HG03521 (cell line): ENCODE measurements at regions not wholly inside any gene's neighbourhood (a gene's known extent, or its start where the extent isn't known, plus 50 kb on each side); places are given as distances from the start of the nearest gene placed in this dataset.
"Not testable (repeated sequence)": the region's sequence is repeated elsewhere in the genome, so short reads cannot be mapped to it uniquely, and the experiment has no call there.

Experiments
- ATAC-seq: cut with Tn5 transposase; IDR thresholded peaks from one replicate; pipeline ENCODE4 v1.9.1; 2021; ENCODE audit warnings: mild to moderate bottlenecking, moderate library complexity; ENCODE audit not compliant: unreplicated experiment

DNA sequence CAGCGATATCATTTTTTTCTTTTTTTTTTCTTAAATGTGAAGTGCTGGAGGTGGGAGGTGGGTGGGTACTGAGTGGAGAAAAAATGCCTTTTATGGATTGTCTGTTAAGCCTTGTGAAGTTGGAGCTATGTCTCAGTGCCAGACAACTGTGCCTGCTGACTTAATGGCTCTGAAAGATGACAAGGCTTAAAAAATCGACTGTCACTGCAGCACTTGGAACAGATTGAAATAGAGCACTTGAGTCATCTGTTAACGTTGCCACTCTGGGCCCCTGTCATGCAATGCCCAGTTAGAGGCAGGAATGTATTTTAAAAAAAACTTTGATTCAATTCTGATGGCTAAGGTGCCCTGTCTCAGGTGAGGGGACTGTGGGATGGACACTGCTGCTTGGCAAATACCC is 108.2 kb upstream of the HS3ST2 start:
- no peak for ATAC-seq

DNA sequence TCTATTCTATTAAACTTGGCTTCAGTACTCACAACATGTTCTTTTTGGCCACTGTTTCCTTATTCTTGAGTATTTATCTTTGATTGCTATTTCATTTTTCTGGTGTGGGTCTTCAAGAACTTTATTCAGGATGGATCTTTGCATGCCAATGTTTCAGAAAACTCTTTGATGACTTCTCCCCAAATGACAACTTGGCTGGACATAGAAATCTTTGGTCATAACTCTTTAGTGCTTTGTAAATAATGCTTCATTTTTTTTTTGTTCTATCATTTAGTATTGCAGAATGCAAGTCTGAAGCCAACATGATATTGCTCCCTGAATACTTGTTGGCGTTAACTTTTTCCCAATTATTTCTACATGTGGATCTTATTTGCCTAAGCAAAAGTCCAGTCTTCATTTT is 103.6 kb upstream of the HS3ST2 start:
- no peak for ATAC-seq

DNA sequence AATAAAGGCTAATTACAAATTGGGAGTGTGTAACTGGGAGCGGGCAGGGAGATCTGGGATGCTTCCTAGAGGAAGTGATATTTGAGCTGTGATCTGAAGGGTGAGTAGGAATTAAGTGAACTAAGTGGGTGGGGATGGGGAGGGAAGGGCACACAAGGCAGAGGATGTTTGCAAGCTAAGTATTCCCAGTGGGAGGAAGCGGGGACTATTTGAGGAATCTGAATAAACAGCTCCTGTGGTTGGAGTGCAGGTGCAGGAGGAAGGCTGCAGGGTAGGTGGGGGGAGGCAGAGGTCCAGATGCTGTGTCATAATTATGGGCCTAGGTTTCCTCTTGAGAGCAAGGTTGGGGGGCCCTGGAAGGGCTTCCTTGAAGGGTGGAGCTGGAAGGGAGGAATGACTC is 102.1 kb upstream of the HS3ST2 start:
- no peak for ATAC-seq

GRCh38 chr16:22712471-22712870 is 101.5 kb upstream of the HS3ST2 start:
- no peak for ATAC-seq

- ATAC-seq = not testable (repeated sequence)
Observed at GRCh38 chr16:22718598-22718997, 95.4 kb upstream of the HS3ST2 start.

GRCh38 chr16:22719945-22720344 is 94.0 kb upstream of the HS3ST2 start:
- no peak for ATAC-seq

DNA sequence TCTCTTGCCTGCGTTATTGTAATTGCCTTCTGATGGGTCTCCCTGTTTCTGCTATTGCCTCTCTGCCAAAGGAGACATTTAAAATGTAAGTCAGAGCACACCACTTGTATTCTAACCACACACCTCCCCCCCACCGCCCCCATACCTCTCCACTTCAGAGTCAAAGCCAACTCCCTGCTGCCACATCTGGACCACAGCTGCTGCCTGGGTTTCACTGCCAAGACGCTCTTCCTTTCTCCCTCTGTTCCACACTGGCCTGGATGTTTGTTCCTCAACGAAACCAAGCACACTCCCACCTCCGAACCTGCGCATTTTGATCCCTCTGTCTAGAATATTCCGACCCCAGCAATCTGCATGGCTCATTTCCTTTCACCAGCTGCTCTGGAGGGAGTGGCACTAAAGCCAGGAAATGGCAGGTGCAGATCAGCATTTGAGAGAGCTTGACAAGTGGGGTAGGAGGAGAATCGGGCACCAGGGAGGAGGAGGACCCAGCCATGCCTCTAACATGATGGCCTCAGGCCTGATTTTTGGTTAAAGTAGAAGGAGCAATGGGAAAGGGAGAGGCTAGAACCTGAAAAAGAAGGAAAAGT is 92.4 kb upstream of the HS3ST2 start:
- ATAC-seq = no peak

DNA sequence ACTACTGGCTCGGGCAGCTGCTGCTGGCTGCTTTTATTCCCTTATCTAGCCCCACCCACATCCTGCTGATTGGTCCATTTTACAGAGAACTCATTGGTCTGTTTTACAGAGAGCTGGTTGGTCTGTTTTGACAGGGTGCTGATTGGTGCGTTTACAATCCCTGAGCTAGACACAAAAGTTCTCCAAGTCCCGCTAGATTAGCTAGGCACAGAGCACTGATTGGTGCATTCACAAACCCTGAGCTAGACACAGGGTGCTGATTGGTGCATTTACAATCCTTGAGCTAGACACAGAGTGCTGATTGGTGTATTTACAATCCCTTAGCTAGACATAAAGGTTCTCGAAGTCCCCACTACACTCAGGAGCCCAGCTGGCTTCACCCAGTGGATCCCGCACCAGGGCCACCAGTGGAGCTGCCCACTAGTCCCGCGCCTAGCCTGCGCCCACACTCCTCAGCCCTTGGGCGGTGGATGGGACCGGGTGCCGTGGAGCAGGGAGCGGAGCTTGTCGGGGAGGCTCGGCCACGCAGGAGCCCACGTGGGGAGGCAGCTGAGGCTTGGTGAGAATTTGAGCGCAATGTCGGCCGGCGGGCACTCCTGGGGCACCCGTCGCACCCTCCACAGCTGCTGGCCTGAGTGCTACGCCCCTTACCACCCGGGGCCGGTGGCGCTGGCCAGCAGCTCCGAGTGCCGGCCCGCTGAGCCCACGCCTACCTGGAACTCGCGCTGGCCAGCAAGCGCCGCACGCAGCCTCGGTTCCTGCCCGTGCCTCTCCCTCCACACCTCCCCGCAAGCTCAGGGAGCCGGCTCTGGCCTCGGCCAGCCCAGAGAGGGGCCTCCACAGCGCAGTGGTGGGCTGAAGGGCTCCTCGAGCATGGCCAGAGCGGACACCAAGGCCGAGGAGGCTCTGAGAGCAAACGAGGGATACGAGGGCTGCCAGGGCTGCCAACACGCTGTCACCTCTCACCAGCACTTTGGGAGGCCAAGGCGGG is 91.1 kb upstream of the HS3ST2 start:
- ATAC-seq = not testable (repeated sequence)

- no peak for ATAC-seq
Observed at GRCh38 chr16:22726868-22727267, 87.1 kb upstream of the HS3ST2 start.

- ATAC-seq = no peak
Observed at GRCh38 chr16:22727285-22728166, 86.4 kb upstream of the HS3ST2 start.

DNA sequence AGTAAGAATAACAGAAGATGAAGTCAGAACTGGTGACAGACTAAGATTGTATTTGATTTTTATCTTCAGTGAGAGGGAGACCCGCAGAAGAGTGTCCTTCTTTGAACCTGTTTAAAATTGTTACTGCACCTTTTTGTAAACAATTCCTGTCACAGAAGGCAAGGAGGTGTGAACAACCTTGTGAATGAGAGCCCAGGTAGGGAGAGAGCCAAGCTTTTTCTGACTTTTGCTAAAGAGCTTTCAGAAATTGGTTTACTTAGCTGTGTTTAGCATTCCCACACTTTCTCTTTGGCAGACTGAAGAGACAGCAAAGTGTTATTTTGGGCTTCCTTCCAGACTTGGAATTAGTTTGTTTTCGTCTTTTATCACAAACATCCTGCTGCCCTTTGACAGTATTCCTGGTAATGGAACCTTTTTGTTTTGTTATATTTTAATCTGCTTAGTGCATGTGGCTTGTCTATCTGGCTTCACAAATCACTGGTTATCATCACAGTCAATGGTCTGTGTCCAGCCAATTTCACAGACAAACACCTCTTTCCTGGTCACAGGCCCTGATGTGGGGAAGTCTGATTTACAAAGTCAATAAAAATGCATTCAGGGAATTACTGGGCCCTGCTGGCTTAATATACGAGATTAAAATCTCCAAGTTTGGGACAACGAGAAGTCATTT is 85.7 kb upstream of the HS3ST2 start:
- ATAC-seq = no peak

GRCh38 chr16:22732400-22732799 is 81.6 kb upstream of the HS3ST2 start:
- ATAC-seq = no peak

DNA sequence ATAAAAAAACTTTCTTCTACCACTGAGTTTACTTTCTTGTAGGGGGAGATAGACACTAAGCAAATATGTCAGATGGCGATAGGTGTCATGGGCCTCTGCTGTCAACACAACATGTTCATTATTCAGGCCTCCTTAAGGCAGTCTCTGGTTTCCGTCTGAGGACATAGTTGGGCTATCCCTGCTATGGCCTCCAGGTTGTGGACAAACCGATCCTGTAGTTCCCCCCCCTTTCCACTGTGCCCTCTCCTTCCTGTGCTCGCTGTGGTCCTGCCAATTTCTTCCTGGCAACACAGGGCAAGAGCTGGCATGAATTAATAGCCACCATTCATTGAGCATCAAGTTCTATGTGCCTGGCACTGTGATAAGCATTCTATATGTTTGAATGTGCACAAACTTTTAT is 81.0 kb upstream of the HS3ST2 start:
- no peak for ATAC-seq

DNA sequence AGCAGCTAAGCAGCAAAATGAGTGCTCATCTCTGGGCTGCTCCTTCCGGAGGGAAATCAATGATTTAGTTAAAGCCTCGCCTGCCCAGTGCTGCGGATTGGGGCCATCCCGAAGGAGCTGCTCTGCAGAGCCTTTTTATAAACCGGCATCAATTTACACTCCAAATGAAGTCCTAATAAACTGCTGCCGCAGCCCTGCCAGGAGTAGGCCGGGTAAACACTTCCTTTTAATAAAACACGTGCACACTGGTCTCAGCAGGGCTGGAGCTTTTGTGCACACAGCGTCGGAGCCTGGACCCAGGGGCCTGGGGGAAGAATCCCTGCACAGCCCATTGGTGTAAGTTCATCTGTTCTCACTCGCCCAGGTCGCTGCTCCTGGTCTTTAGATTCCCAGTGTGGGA is 79.6 kb upstream of the HS3ST2 start:
- no peak for ATAC-seq

- ATAC-seq = no peak
Observed at GRCh38 chr16:22736791-22737190, 77.2 kb upstream of the HS3ST2 start.

DNA sequence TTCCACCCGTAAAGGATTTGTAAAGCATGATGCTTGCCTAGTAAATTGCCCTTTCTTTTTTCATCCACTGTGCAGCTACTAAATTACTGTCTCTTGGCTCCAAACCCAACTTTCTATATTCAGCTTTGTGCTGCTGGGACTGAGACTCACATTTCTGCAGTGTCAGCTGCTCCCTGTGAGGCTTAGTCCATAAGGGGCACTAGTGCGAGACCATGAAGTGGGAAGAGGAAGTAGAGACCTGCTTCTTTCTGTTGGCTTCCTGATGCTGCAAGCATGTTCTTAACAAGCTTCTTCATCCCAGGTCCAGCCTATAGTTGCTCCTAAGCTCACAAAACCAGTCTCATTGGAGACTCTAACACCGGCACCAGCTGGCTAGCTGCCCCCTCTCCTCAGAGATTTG is 74.9 kb upstream of the HS3ST2 start:
- ATAC-seq = no peak

GRCh38 chr16:22743401-22743800 is 70.6 kb upstream of the HS3ST2 start:
- no peak for ATAC-seq

DNA sequence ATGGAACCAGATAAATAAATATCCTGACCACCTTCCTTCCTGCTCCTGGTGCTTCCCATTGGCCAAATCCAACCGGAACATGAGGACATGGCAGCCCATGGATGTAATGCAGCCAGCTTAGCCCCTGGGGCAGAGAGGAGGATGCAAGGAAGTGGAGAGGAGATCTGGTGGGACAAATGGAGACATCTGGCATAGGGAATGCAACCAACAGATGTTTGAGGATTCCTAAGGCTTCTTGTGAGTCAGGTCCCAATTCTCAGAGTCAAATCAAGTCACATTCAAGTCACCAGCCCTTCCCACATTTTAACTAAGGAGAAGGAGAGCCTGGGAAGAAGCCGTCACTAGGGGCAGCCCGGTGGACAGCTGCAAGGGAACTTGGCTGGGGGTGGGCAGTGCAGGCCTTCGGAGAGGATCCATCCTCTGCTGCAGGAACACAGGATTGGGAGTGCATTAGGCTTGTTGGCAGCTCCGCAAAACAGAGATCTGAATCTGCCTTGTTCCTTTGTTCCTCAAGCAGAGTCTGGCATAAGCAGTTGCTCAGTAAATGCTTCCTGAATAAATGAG is 62.8 kb upstream of the HS3ST2 start:
- no peak for ATAC-seq

- no peak for ATAC-seq
Observed at GRCh38 chr16:22751685-22752084, 62.3 kb upstream of the HS3ST2 start.

GRCh38 chr16:22753451-22753850 is 60.5 kb upstream of the HS3ST2 start:
- no peak for ATAC-seq
